AG20443 (cell line): ENCODE measurements at regions not wholly inside any gene's neighbourhood (a gene's known extent, or its start where the extent isn't known, plus 50 kb on each side); places are given as distances from the start of the nearest gene placed in this dataset.

Source experiments
- DNase-seq: peaks from one replicate; pipeline ENCODE4 v3.0.0; 2012; ENCODE audit warnings: low spot score, mixed read lengths

GRCh38 chr19:30898353-30899103 lies 450.7 kb downstream of the TSHZ3 start:
- DNase-seq, result no peak

- DNase-seq, result no peak
Measured at GRCh38 chr19:30897553-30897952, 451.7 kb downstream of the TSHZ3 start.

- DNase-seq, result no peak
Measured at GRCh38 chr19:30897034-30897433, 452.2 kb downstream of the TSHZ3 start.

GRCh38 chr19:30896554-30896953 lies 452.7 kb downstream of the TSHZ3 start:
- DNase-seq, result no peak

- no peak for DNase-seq
Measured at GRCh38 chr19:30895946-30896345, 453.3 kb downstream of the TSHZ3 start.

- no peak for DNase-seq
Measured at GRCh38 chr19:30891051-30891450, 458.2 kb downstream of the TSHZ3 start.

GRCh38 chr19:30890033-30890432 lies 459.2 kb downstream of the TSHZ3 start:
- DNase-seq, result no peak

GRCh38 chr19:30888937-30889336 lies 460.3 kb downstream of the TSHZ3 start:
- no peak for DNase-seq

- DNase-seq, result no peak
Measured at GRCh38 chr19:30887042-30887441, 462.2 kb downstream of the TSHZ3 start.

GRCh38 chr19:30886222-30886621 lies 463.0 kb downstream of the TSHZ3 start:
- no peak for DNase-seq

GRCh38 chr19:30884146-30884812 lies 465.0 kb downstream of the TSHZ3 start:
- DNase-seq, result no peak

GRCh38 chr19:30883071-30883470 lies 466.2 kb downstream of the TSHZ3 start:
- no peak for DNase-seq

GRCh38 chr19:30882411-30883005 lies 466.7 kb downstream of the TSHZ3 start:
- no peak for DNase-seq

GRCh38 chr19:30881930-30882329 lies 467.3 kb downstream of the TSHZ3 start:
- DNase-seq, result no peak

- DNase-seq, result no peak
Measured at GRCh38 chr19:30881281-30881680, 468.0 kb downstream of the TSHZ3 start.

- DNase-seq, result no peak
Measured at GRCh38 chr19:30880551-30880950, 468.7 kb downstream of the TSHZ3 start.

- DNase-seq, result no peak
Measured at GRCh38 chr19:30880151-30880550, 469.1 kb downstream of the TSHZ3 start.

- no peak for DNase-seq
Measured at GRCh38 chr19:30879736-30880135, 469.5 kb downstream of the TSHZ3 start.

- no peak for DNase-seq
Measured at GRCh38 chr19:30879225-30879624, 470.0 kb downstream of the TSHZ3 start.

- no peak for DNase-seq
Measured at GRCh38 chr19:30878495-30878894, 470.7 kb downstream of the TSHZ3 start.

- no peak for DNase-seq
Measured at GRCh38 chr19:30877661-30878113, 471.5 kb downstream of the TSHZ3 start.

- no peak for DNase-seq
Measured at GRCh38 chr19:30873691-30874090, 475.5 kb downstream of the TSHZ3 start.

GRCh38 chr19:30873003-30873402 lies 476.2 kb downstream of the TSHZ3 start:
- DNase-seq, result no peak
